SK-N-MC (cell line): ENCODE measurements at regions not wholly inside any gene's neighbourhood (a gene's known extent, or its start where the extent isn't known, plus 50 kb on each side); places are given as distances from the start of the nearest gene placed in this dataset.

Experiments
- EZH2 ChIP-seq: fragments of 200-600 bp; sonication (generic); IDR thresholded peaks from one replicate; pipeline ENCODE4 v1.6.1; 2017; ENCODE audit warnings: antibody characterized with exemption
- FOXP2 ChIP-seq: optimal IDR thresholded peaks from 2 replicates; pipeline ENCODE3; 2011; ENCODE audit warnings: mild to moderate bottlenecking, moderate library complexity; ENCODE audit not compliant: insufficient read depth; ENCODE audit errors: extremely low read length, control extremely low read depth

- TF ChIP-seq FOXP2 (no peak), EZH2 (no peak)
Measured at GRCh38 chrX:121336831-121337421, 289.5 kb downstream of the GLUD2 start.
